ENCODE measurements at regions not wholly inside any gene's neighbourhood (a gene's known extent, or its start where the extent isn't known, plus 50 kb on each side); places are given as distances from the start of the nearest gene placed in this dataset.

- no peak for TF ChIP-seq POLR2A (IDR thresholded peaks at IDR 0.05)
- TF ChIP-seq, protein P1, sequence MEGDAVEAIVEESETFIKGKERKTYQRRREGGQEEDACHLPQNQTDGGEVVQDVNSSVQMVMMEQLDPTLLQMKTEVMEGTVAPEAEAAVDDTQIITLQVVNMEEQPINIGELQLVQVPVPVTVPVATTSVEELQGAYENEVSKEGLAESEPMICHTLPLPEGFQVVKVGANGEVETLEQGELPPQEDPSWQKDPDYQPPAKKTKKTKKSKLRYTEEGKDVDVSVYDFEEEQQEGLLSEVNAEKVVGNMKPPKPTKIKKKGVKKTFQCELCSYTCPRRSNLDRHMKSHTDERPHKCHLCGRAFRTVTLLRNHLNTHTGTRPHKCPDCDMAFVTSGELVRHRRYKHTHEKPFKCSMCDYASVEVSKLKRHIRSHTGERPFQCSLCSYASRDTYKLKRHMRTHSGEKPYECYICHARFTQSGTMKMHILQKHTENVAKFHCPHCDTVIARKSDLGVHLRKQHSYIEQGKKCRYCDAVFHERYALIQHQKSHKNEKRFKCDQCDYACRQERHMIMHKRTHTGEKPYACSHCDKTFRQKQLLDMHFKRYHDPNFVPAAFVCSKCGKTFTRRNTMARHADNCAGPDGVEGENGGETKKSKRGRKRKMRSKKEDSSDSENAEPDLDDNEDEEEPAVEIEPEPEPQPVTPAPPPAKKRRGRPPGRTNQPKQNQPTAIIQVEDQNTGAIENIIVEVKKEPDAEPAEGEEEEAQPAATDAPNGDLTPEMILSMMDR (IDR thresholded peaks at IDR 0.05): no peak
Measured at GRCh38 chr17:77877036-77877435, 81.5 kb upstream of the TNRC6C start.

Data from stomach (tissue), 4 donors.